ENCODE measurements at regions not wholly inside any gene's neighbourhood (a gene's known extent, or its start where the extent isn't known, plus 50 kb on each side); places are given as distances from the start of the nearest gene placed in this dataset.

DNA sequence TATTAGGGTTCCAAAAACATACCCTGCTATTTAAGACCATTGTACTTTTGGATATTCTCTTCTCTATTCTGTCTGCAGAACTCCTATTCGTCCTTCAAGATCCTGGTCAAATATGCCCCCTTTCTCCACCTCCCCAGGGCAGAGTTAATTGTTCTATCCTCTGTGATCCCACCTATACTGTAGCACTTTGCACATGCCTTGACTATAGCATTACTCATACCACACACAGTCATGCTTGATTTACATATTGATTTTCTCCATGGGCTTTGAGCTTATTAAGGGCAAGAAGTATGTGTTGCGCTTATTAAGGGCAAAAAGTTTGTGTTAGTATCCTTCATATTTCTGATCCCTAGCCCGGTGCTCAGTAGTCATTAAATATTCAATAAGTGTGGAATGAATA is 263.7 kb upstream of the CADM1 start:
- Mint-ChIP-seq H3K4me3 (no peak overlapping the region), H3K9me3 (peaks cover 0 to 2% of the 10 kb centered on the region in 2 donors), H3K4me1 (no peaks in the 10 kb centered on the region), H3K27ac (no peak overlapping the region), H3K27me3 (ENCODE audit: low read depth in 2 of 2) (no peaks in the 10 kb centered on the region), H3K36me3 (no peaks in the 10 kb centered on the region)
- Histone ChIP-seq H3K27me3 (ENCODE audit: control insufficient read depth, insufficient read depth, low read length) (no peaks in the 10 kb centered on the region), H3K36me3 (ENCODE audit: control insufficient read depth, insufficient read depth, low read length) (no peaks in the 10 kb centered on the region), H3K27ac (ENCODE audit: low read length) (no peak overlapping the region), H3K9me3 (ENCODE audit: control insufficient read depth, insufficient read depth, low read length) (no peaks in the 10 kb centered on the region), H3K4me3 (ENCODE audit: low read length) (no peak overlapping the region), H3K4me1 (ENCODE audit: control insufficient read depth, insufficient read depth, low read length) (no peaks in the 10 kb centered on the region)
- TF ChIP-seq, protein P1, sequence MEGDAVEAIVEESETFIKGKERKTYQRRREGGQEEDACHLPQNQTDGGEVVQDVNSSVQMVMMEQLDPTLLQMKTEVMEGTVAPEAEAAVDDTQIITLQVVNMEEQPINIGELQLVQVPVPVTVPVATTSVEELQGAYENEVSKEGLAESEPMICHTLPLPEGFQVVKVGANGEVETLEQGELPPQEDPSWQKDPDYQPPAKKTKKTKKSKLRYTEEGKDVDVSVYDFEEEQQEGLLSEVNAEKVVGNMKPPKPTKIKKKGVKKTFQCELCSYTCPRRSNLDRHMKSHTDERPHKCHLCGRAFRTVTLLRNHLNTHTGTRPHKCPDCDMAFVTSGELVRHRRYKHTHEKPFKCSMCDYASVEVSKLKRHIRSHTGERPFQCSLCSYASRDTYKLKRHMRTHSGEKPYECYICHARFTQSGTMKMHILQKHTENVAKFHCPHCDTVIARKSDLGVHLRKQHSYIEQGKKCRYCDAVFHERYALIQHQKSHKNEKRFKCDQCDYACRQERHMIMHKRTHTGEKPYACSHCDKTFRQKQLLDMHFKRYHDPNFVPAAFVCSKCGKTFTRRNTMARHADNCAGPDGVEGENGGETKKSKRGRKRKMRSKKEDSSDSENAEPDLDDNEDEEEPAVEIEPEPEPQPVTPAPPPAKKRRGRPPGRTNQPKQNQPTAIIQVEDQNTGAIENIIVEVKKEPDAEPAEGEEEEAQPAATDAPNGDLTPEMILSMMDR (IDR thresholded peaks at IDR 0.05): no peak
- DNase-seq (no peak), ATAC-seq (no peak)
- 47% methylated on average over 1 of the region's 3 CpGs for WGBS (ENCODE audit: insufficient coverage)
- intact Hi-C loops (cut with micrococcal nuclease): no loop called here

DNA sequence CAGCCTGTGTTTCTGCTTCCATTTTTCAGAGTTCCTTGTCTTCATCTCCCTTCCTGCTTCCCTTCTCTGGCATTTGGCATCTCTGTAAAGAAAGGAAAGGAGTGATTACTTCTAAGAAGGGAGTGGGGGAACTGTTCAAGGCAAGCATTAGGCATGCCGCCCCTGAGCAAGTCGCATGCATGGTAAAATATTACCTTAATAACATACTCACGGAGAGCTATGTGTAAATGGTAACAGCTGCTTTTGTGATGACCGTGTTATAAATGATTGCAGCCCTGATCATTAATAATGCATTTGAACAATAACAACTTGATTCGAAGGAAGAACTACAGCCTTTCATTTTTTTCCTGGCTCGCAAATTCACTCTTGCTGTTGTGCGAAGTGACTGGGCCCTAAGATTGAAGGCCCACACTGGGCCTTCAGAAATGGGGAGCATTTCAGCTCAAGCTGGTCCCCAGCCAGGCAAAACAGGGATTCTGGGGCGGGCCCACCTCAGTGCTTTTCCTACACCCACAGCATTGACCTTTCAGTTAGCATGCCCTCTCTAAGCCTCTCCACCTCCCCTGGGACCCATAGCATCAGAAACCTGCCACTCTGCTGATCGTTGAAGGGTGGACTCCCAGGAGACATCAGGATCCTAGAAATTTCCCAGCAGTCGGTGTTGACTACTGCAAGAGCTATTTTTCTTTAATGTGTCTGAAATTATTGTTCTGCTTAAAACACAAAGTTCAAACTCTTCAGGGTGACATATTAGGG is 263.0 kb upstream of the CADM1 start:
- Mint-ChIP-seq H3K9me3 (peaks cover 0 to 2% of the 10 kb centered on the region in 2 donors), H3K27ac (no peak overlapping the region), H3K36me3 (no peaks in the 10 kb centered on the region), H3K27me3 (ENCODE audit: low read depth in 2 of 2) (peaks cover under 1 to 3% of the 10 kb centered on the region in 2 donors), H3K4me1 (no peaks in the 10 kb centered on the region), H3K4me3 (no peak overlapping the region)
- no peak overlapping the region for H3K4me3 ChIP-seq (ENCODE audit: low read length)
- H3K27me3 ChIP-seq (ENCODE audit: control insufficient read depth, insufficient read depth, low read length): no peaks in the 10 kb centered on the region
- DNase-seq (no peak), ATAC-seq (no peak)
- no peaks in the 10 kb centered on the region for H3K9me3 ChIP-seq (ENCODE audit: control insufficient read depth, insufficient read depth, low read length)
- H3K27ac ChIP-seq (ENCODE audit: low read length): no peak overlapping the region
- TF ChIP-seq, protein P1 (IDR thresholded peaks at IDR 0.05): no peak
- WGBS (ENCODE audit: insufficient coverage): 81% methylated on average over 7 of the region's 10 CpGs
- H3K36me3 ChIP-seq (ENCODE audit: control insufficient read depth, insufficient read depth, low read length): no peaks in the 10 kb centered on the region
- intact Hi-C loops (cut with micrococcal nuclease): no loop called here
- no peaks in the 10 kb centered on the region for H3K4me1 ChIP-seq (ENCODE audit: control insufficient read depth, insufficient read depth, low read length)

DNA sequence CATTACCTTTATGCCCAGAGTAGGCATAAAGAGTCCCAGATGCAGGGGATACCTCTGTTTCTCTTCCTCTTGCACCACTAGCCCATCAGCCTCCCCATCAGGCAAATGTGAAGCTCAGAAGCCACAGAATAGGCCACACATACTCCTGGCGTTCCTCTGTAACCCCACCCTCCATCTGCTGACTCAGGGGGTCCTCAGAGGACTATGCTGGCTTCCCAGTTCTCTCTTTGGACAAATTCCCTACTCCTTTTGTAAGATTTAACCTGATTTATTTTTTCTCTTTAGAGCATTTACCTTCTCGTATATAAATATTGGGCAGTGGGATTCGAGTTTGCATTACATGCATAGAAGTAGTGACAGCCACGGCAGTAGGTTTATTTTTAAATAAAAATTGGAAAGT is 262.3 kb upstream of the CADM1 start:
- Histone ChIP-seq H3K27me3 (ENCODE audit: control insufficient read depth, insufficient read depth, low read length) (peaks cover 3% of the 10 kb centered on the region), H3K9me3 (ENCODE audit: control insufficient read depth, insufficient read depth, low read length) (no peaks in the 10 kb centered on the region), H3K4me3 (ENCODE audit: low read length) (no peak overlapping the region), H3K4me1 (ENCODE audit: control insufficient read depth, insufficient read depth, low read length) (no peaks in the 10 kb centered on the region), H3K36me3 (ENCODE audit: control insufficient read depth, insufficient read depth, low read length) (no peaks in the 10 kb centered on the region), H3K27ac (ENCODE audit: low read length) (no peak overlapping the region)
- TF ChIP-seq, protein P1 (IDR thresholded peaks at IDR 0.05): no peak
- peaks cover 0 to 2% of the 10 kb centered on the region in 2 donors for H3K9me3 Mint-ChIP-seq
- 78% methylated on average over 3 of the region's 4 CpGs for WGBS (ENCODE audit: insufficient coverage)
- H3K27ac Mint-ChIP-seq: no peak overlapping the region
- intact Hi-C loops (cut with micrococcal nuclease): no loop called here
- H3K4me3 Mint-ChIP-seq: no peak overlapping the region
- ATAC-seq (no peak), DNase-seq (no peak)
- peaks cover 5 to 7% of the 10 kb centered on the region in 2 donors for H3K27me3 Mint-ChIP-seq (ENCODE audit: low read depth in 2 of 2)
- H3K4me1 Mint-ChIP-seq: no peaks in the 10 kb centered on the region
- no peaks in the 10 kb centered on the region for H3K36me3 Mint-ChIP-seq

DNA sequence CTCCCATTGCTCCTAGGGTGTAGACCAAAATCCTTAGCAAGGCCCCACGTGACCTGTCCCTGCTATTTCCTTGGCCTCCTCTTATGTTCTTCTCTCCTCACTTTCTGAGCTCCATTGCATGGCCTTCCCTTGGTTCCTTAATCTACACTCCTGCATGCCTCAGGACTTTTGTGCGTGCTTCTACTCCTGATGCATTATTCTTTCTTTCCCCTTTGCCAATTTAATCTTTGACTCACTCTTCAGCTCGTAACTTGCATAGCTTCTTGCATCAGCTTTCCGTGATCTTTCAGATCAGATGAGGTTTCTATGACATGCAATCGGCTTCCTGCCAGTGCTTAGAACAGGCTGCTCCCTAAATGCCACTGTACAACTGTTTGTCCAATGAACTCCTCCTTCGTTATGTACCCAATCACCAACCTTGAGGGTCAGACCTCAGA is 261.6 kb upstream of the CADM1 start:
- 78% methylated on average over 6 of the region's 6 CpGs for WGBS (ENCODE audit: insufficient coverage)
- Histone ChIP-seq H3K36me3 (ENCODE audit: control insufficient read depth, insufficient read depth, low read length) (no peaks in the 10 kb centered on the region), H3K27me3 (ENCODE audit: control insufficient read depth, insufficient read depth, low read length) (peaks cover 6% of the 10 kb centered on the region), H3K27ac (ENCODE audit: low read length) (no peak overlapping the region), H3K9me3 (ENCODE audit: control insufficient read depth, insufficient read depth, low read length) (no peaks in the 10 kb centered on the region), H3K4me3 (ENCODE audit: low read length) (no peak overlapping the region), H3K4me1 (ENCODE audit: control insufficient read depth, insufficient read depth, low read length) (peaks cover under 1% of the 10 kb centered on the region)
- intact Hi-C loops (cut with micrococcal nuclease): no loop called here
- Mint-ChIP-seq H3K4me1 (no peaks in the 10 kb centered on the region), H3K27me3 (ENCODE audit: low read depth in 2 of 2) (peaks cover 6 to 7% of the 10 kb centered on the region in 2 donors), H3K27ac (no peak overlapping the region), H3K4me3 (no peak overlapping the region), H3K9me3 (peaks cover 0 to 2% of the 10 kb centered on the region in 2 donors), H3K36me3 (no peaks in the 10 kb centered on the region)
- TF ChIP-seq, protein P1 (IDR thresholded peaks at IDR 0.05): no peak
- ATAC-seq: no peak
- DNase-seq: no peak
